PC-9 (cell line): ENCODE measurements at regions not wholly inside any gene's neighbourhood (a gene's known extent, or its start where the extent isn't known, plus 50 kb on each side); places are given as distances from the start of the nearest gene placed in this dataset.

Source experiments
- BruUV-seq: library from RNA; stranded (reverse); fragments of 400-500 nt; replicated peaks from 2 replicates; lab custom pipeline; 2021; lab: Mats Ljungman, UMichigan
- CTCF ChIA-PET: fragments of 300-600 bp; sonication (Branson Sonifier 250); formaldehyde crosslinking; loops from one replicate; lab custom pipeline; 2022; ENCODE audit warnings: antibody characterized with exemption; lab: Charles Lee
- POLR2A ChIA-PET: fragments of 300-600 bp; sonication (Branson Sonifier 250); formaldehyde crosslinking; loops from one replicate; lab custom pipeline; 2022; ENCODE audit warnings: antibody characterized with exemption; ENCODE audit not compliant: unreplicated experiment; lab: Charles Lee
- DNase-seq, 2 experiments: peaks; one replicate each; pipeline versions ENCODE4 v3.0.0 to v3.0.0-alpha.2; 2015 to 2022; ENCODE audit warnings: mixed read lengths in 1 of 2
- H2AFZ ChIP-seq: fragments of 200-600 bp; sonication (generic); 2 replicates; pipeline ENCODE4 v1.8.1; 2017; ENCODE audit warnings: antibody characterized with exemption
- H3F3A ChIP-seq: fragments of 200-600 bp; sonication (generic); 2 replicates; pipeline ENCODE4 v1.8.1; 2017; ENCODE audit warnings: antibody characterized with exemption, mild to moderate bottlenecking, low read depth; ENCODE audit not compliant: insufficient read depth
- H3K27ac ChIP-seq: fragments of 200-600 bp; sonication (generic); 2 replicates; pipeline ENCODE4 v1.6.1; 2016; ENCODE audit warnings: mixed run types
- H3K27me3 ChIP-seq: fragments of 200-600 bp; sonication (generic); 2 replicates; pipeline ENCODE4 v1.6.1; 2016; ENCODE audit warnings: low read depth, mixed run types; ENCODE audit not compliant: insufficient read depth
- H3K36me3 ChIP-seq: fragments of 200-600 bp; sonication (generic); 2 replicates; pipeline ENCODE4 v1.6.1; 2016; ENCODE audit warnings: low read depth, mixed run types
- H3K4me1 ChIP-seq: fragments of 200-600 bp; sonication (generic); replicated peaks from 2 replicates; pipeline ENCODE4 v1.6.1; 2016; ENCODE audit warnings: mixed run types; ENCODE audit not compliant: insufficient read depth
- H3K4me2 ChIP-seq: fragments of 200-600 bp; sonication (generic); 2 replicates; pipeline ENCODE4 v1.6.1; 2017; ENCODE audit warnings: mixed run types
- H3K4me3 ChIP-seq: fragments of 200-600 bp; sonication (generic); 2 replicates; pipeline ENCODE4 v1.6.1; 2016; ENCODE audit warnings: mixed run types
- H3K79me2 ChIP-seq: fragments of 200-600 bp; sonication (generic); 2 replicates; pipeline ENCODE4 v1.6.1; 2017; ENCODE audit warnings: low read depth, mixed run types
- H3K9me2 ChIP-seq: fragments of 200-600 bp; sonication (generic); 2 replicates; pipeline ENCODE4 v1.8.1; 2017; ENCODE audit warnings: mild to moderate bottlenecking; ENCODE audit not compliant: insufficient read depth
- H3K9me3 ChIP-seq: fragments of 200-600 bp; sonication (generic); 2 replicates; pipeline ENCODE4 v1.8.1; 2016; ENCODE audit warnings: low read depth; ENCODE audit not compliant: insufficient read depth
- H4K20me1 ChIP-seq: fragments of 200-600 bp; sonication (generic); 2 replicates; pipeline ENCODE4 v1.8.1; 2017; ENCODE audit not compliant: insufficient read depth
- EZH2 ChIP-seq: fragments of 200-600 bp; sonication (generic); IDR thresholded peaks from 2 replicates; pipeline ENCODE4 v1.8.0; 2017; ENCODE audit warnings: antibody characterized with exemption, low read depth
- intact Hi-C: fragments of 100-400 bp; cut with micrococcal nuclease; formaldehyde crosslinking; loops from one replicate; pipeline ENCODE4 v1.10.0; 2022; ENCODE audit not compliant: unreplicated experiment
- TF ChIP-seq, protein P1 (sequence below): fragments of 200-600 bp; sonication (generic); conservative IDR thresholded peaks from 2 replicates; pipeline ENCODE4 v1.6.1; 2017; ENCODE audit warnings: mixed run types, antibody characterized with exemption, mild to moderate bottlenecking, moderate library complexity

DNA sequence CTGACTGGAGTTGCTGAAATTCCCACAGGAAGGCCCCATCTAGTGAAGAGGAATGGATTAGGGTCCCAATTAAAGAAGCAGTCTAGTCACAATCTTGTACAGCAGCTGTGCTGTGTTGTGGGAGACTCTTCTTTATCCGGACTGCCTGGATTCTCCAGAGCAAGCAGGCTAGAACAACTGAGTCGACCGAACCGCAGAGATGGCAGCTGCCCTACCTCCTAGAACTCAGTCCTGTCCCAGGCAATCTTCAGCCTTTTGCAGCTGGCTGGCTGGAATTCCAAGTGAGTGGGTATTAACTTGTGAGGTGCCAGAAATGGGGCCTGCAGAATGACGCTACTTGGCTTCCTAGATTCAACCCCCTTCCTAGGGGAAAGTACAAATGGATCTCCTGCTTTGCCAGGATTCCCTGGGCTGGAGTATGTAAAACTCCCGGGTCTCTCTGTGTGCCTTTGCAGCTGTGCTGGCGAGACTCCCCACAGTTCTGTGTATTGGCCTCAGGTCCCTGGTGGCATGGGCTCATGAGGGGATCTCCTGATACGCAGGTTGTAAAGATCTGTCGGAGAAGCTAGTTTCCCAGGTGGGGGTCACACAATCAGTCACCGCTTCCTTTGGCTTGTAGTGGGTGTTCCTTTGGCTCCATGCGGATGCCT is 1952.6 kb upstream of the LRRTM1 start:
- Histone ChIP-seq H3K4me1 (no peaks in the 10 kb centered on the region), H3K4me2 (no peak overlapping the region), H4K20me1 (no peaks in the 10 kb centered on the region), H3F3A (no peaks in the 10 kb centered on the region), H3K27ac (no peak overlapping the region), H3K79me2 (no peaks in the 10 kb centered on the region), H3K27me3 (no peaks in the 10 kb centered on the region), H3K9me3 (no peaks in the 10 kb centered on the region), H2AFZ (no peak overlapping the region), H3K36me3 (no peaks in the 10 kb centered on the region), H3K9me2 (no peaks in the 10 kb centered on the region), H3K4me3 (no peak overlapping the region)
- POLR2A ChIA-PET: no interaction called here
- TF ChIP-seq, protein P1, sequence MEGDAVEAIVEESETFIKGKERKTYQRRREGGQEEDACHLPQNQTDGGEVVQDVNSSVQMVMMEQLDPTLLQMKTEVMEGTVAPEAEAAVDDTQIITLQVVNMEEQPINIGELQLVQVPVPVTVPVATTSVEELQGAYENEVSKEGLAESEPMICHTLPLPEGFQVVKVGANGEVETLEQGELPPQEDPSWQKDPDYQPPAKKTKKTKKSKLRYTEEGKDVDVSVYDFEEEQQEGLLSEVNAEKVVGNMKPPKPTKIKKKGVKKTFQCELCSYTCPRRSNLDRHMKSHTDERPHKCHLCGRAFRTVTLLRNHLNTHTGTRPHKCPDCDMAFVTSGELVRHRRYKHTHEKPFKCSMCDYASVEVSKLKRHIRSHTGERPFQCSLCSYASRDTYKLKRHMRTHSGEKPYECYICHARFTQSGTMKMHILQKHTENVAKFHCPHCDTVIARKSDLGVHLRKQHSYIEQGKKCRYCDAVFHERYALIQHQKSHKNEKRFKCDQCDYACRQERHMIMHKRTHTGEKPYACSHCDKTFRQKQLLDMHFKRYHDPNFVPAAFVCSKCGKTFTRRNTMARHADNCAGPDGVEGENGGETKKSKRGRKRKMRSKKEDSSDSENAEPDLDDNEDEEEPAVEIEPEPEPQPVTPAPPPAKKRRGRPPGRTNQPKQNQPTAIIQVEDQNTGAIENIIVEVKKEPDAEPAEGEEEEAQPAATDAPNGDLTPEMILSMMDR: no peak
- TF ChIP-seq EZH2: no peak
- DNase-seq: no peak
- intact Hi-C loops: no loop called here
- CTCF ChIA-PET: no interaction called here
- BruUV-seq: no TSS peak

DNA sequence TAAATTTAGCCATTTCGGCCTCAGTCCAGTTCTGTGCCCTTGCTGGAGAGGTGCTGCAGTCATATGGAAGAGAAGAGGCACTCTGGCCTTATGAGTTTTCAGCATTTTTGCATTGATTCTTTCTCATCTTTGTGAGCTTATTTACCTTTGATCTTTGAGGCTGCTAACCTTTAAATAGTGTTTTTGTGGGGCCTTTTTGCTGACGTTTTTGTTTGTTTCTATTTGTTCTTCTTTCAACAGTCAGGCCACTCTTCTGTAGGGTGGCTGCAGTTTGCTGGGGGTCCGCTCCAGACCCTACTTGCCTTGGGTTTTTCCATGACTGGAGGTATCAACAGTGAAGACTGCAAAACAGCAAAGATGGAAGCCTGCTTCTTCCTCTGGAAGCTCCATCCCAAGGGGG is 1951.7 kb upstream of the LRRTM1 start:
- H4K20me1 ChIP-seq: no peaks in the 10 kb centered on the region
- no peaks in the 10 kb centered on the region for H3K79me2 ChIP-seq
- intact Hi-C loops: no loop called here
- no peaks in the 10 kb centered on the region for H3K36me3 ChIP-seq
- H2AFZ ChIP-seq: no peak overlapping the region
- no peak overlapping the region for H3K4me3 ChIP-seq
- H3K4me2 ChIP-seq: no peak overlapping the region
- BruUV-seq: no TSS peak
- H3K9me3 ChIP-seq: no peaks in the 10 kb centered on the region
- H3K27ac ChIP-seq: no peak overlapping the region
- H3K9me2 ChIP-seq: no peaks in the 10 kb centered on the region
- ChIA-PET POLR2A (no interaction called here), CTCF (no interaction called here)
- no peaks in the 10 kb centered on the region for H3K4me1 ChIP-seq
- no peak for DNase-seq
- TF ChIP-seq EZH2: no peak
- TF ChIP-seq, protein P1: no peak
- H3F3A ChIP-seq: no peaks in the 10 kb centered on the region
- no peaks in the 10 kb centered on the region for H3K27me3 ChIP-seq

DNA sequence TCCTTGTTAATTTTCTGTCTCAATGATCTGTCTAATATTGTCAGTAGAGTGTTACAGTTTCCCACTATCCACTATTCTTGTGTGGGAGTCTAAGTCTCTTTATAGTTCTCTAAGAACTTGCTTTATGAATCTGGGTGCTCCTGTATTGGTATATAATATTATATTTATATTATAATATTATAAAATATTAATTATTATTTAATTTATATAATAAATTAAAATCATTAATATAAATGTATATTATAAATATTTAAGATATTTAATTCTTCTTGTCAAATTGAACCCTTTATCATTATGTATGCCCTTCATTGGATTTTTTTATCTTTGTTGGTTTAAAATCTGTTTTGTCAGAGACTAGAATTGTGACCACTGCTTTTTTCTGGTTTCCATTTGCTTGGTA is 1950.2 kb upstream of the LRRTM1 start:
- intact Hi-C loops: no loop called here
- Histone ChIP-seq H3K4me2 (no peak overlapping the region), H3F3A (no peaks in the 10 kb centered on the region), H3K36me3 (no peaks in the 10 kb centered on the region), H3K27me3 (no peaks in the 10 kb centered on the region), H4K20me1 (no peaks in the 10 kb centered on the region), H3K27ac (no peak overlapping the region), H3K9me3 (no peaks in the 10 kb centered on the region), H3K79me2 (no peaks in the 10 kb centered on the region), H3K4me3 (no peak overlapping the region), H3K4me1 (no peaks in the 10 kb centered on the region), H2AFZ (no peak overlapping the region), H3K9me2 (no peaks in the 10 kb centered on the region)
- TF ChIP-seq, protein P1: no peak
- no peak for TF ChIP-seq EZH2
- BruUV-seq: no TSS peak
- POLR2A ChIA-PET: no interaction called here
- CTCF ChIA-PET: no interaction called here
- no peak for DNase-seq
